Adrenal gland (tissue), 9 donors: ENCODE measurements at regions not wholly inside any gene's neighbourhood (a gene's known extent, or its start where the extent isn't known, plus 50 kb on each side); places are given as distances from the start of the nearest gene placed in this dataset.

Source experiments
- DNase-seq, 7 donors: peaks; one replicate each; pipeline ENCODE4 v3.0.0-alpha.2; 2019 to 2020
- H3K27ac ChIP-seq, 5 donors: fragments of 200-600 bp; sonication (generic) in 4 of 5; 1 replicate in 3 of 5; 2 replicates in 2 of 5; pipeline versions ENCODE4 v1.5.1 to v1.8.0; 2016 to 2020; ENCODE audit warnings: mild to moderate bottlenecking in 1 of 5
- H3K27me3 ChIP-seq: fragments of 200-600 bp; 2 replicates; pipeline ENCODE4 v1.8.0; 2021
- H3K36me3 ChIP-seq, 2 donors: fragments of 200-600 bp; replicated peaks in 1 of 2; 1 replicate in 1 of 2; 2 replicates in 1 of 2; pipeline versions ENCODE4 v1.5.1 to v1.8.0; 2018 to 2022
- H3K4me1 ChIP-seq, 2 donors: fragments of 200-600 bp; replicated peaks in 1 of 2; 1 replicate in 1 of 2; 2 replicates in 1 of 2; pipeline versions ENCODE4 v1.5.1 to v1.8.0; 2018 to 2021
- H3K4me3 ChIP-seq, 4 donors: fragments of 200-600 bp; sonication (generic) in 3 of 4; one replicate each; pipeline ENCODE4 v1.5.1; 2016 to 2018
- H3K9me3 ChIP-seq, 3 donors: fragments of 200-600 bp; sonication (generic) in 1 of 3; replicated peaks in 1 of 3; 1 replicate in 2 of 3; 2 replicates in 1 of 3; pipeline versions ENCODE4 v1.5.1 to v1.8.0; 2016 to 2021
- POLR2A ChIP-seq, 2 donors: fragments of 450-650 bp; IDR thresholded peaks; one replicate each; pipeline ENCODE4 v1.6.1; 2017; ENCODE audit warnings: antibody characterized with exemption in 2 of 2, mild to moderate bottlenecking in 2 of 2, moderate library complexity in 1 of 2
- WGBS, 4 donors: extraction: QIAGEN DNeasy Blood & Tissue Kit in 2 of 4; methylation state at CpG; one replicate each; pipeline versions ENCODE4 v1.1.5 to v1.1.7; 2013 to 2017; 5-methylcytosine and 5-hydroxymethylcytosine counted together
- intact Hi-C, 2 donors: fragments of 100-400 bp; cut with DNase I; formaldehyde crosslinking; loops; one replicate each; pipeline versions ENCODE4 v1.14.1 to v1.15.0; 2022 to 2023
- TF ChIP-seq, protein P1 (sequence below), 6 experiments: fragments of 450-650 bp in 4 of 6; fragments of 200-600 bp in 2 of 6; sonication (generic) in 1 of 6; IDR thresholded peaks; 1 replicate in 5 of 6; 2 replicates in 1 of 6; pipeline versions ENCODE4 v1.5.1 to v1.8.0; 2016 to 2021; ENCODE audit warnings: antibody characterized with exemption in 6 of 6, mild to moderate bottlenecking in 2 of 6, moderate library complexity in 1 of 6
- donor health status: healthy with polysubstance abuse.
- donor health status: Bipolar disorder and iron deficiency.
- donor health status: DM: yes; HTN: yes; CAD: no.
- donor health status: DM: no; HTN: no; CAD: no.
- donor health status: DM: no; HTN: no; CAD: no.

DNA sequence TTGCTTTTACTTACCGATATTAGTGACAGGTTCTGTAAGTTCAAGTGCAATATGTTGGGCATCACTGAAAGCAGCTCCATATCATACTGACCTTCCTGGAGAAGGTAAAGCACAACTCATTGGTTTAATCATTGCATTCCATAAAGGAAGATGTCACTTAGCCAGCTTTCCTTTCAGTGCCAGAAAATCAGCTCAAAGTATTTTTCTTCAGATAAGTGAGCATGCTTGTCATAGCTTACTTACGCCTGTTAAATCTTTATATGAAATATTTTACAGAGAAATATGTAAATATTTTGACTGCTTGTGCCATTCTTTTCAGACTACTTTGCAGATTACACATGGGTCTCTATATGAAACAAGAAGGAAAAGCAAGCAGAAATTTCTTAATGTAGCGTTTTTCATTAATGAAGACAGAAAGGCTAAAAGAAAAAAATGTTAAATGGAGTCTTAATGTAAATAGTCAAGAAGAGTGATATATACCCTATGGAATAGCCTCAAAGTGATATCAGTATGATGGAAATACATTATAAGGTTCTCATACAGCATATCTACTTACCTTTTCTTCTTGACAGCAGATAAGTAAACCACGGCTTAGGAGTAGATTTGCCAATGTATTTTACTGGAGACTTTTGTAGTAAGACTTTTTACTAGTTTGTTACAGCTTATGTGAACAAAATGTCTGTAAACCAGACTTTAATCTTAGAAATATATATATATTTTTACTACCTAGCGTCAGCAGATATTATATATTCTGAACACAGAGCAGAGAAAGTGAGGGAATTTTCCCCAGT, 649.7 kb downstream of the METTL15 start:
- WGBS, 4 donors = 69 to 73% (median 71%) methylated on average over 5 of the region's 5 CpGs
- H3K4me1 ChIP-seq = no peaks in the 10 kb centered on the region
- TF ChIP-seq, protein P1, sequence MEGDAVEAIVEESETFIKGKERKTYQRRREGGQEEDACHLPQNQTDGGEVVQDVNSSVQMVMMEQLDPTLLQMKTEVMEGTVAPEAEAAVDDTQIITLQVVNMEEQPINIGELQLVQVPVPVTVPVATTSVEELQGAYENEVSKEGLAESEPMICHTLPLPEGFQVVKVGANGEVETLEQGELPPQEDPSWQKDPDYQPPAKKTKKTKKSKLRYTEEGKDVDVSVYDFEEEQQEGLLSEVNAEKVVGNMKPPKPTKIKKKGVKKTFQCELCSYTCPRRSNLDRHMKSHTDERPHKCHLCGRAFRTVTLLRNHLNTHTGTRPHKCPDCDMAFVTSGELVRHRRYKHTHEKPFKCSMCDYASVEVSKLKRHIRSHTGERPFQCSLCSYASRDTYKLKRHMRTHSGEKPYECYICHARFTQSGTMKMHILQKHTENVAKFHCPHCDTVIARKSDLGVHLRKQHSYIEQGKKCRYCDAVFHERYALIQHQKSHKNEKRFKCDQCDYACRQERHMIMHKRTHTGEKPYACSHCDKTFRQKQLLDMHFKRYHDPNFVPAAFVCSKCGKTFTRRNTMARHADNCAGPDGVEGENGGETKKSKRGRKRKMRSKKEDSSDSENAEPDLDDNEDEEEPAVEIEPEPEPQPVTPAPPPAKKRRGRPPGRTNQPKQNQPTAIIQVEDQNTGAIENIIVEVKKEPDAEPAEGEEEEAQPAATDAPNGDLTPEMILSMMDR (IDR thresholded peaks at IDR 0.05) = no peak
- TF ChIP-seq POLR2A (IDR thresholded peaks at IDR 0.05) = no peak
- H3K36me3 ChIP-seq = no peaks in the 10 kb centered on the region
- no peak overlapping the region for H3K27ac ChIP-seq
- H3K9me3 ChIP-seq = no peaks in the 10 kb centered on the region
- no peaks in the 10 kb centered on the region for H3K27me3 ChIP-seq
- no peak overlapping the region for H3K4me3 ChIP-seq
- intact Hi-C loops = no loop called here
- no peak for DNase-seq

DNA sequence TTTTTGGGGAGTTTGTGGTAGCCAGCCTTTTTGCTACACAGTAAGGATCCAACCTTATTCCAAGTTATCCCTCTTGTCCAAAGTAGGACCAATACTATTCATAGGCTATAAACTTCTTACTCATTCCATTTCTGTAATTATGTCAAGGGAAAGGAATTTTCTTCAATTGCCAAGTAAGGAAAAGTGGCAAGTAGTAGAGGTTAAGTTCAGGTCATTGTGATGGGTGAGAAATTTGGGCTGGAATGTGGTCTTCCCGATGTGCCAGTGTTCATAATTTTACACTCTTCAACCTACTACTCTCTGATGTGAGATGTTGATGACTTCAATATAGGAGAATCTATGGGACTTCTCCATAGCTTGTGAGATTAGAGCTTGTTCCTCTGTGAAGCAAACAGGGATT, 648.8 kb downstream of the METTL15 start:
- 30 to 39% (median 33%) methylated on average over 1 of the region's 1 CpG for WGBS, 4 donors
- intact Hi-C loops = no loop called here
- Histone ChIP-seq H3K27ac (no peak overlapping the region), H3K9me3 (no peaks in the 10 kb centered on the region), H3K27me3 (no peaks in the 10 kb centered on the region), H3K4me3 (no peak overlapping the region), H3K4me1 (no peaks in the 10 kb centered on the region), H3K36me3 (no peaks in the 10 kb centered on the region)
- DNase-seq = no peak
- TF ChIP-seq, protein P1 (IDR thresholded peaks at IDR 0.05) = no peak
- no peak for TF ChIP-seq POLR2A (IDR thresholded peaks at IDR 0.05)

DNA sequence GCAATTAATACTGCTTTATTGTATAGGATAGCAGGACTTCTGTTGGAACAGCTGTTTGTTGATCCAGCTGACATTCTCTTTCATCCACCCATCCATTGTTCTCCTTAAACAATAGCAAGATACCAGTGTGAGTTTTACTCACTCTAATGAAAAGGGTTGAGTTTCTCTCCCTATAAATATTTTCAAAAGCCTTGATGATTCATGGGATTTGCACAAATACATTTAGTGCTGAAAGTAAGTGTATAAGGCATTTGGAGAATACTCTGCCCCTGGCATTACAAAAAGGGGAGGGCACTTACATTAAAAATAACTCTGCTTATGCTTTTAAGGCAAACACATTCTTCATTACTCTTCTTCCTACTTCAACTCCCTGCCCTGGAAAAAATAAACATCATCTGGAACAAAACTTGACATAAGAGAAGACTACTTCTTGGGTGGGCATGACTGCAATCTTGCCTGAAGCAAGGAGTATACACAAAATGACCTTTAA, 634.9 kb downstream of the METTL15 start:
- TF ChIP-seq POLR2A (IDR thresholded peaks at IDR 0.05) = no peak
- TF ChIP-seq, protein P1 (IDR thresholded peaks at IDR 0.05) = no peak
- intact Hi-C loops = no loop called here
- no peaks in the 10 kb centered on the region for H3K4me1 ChIP-seq

DNA sequence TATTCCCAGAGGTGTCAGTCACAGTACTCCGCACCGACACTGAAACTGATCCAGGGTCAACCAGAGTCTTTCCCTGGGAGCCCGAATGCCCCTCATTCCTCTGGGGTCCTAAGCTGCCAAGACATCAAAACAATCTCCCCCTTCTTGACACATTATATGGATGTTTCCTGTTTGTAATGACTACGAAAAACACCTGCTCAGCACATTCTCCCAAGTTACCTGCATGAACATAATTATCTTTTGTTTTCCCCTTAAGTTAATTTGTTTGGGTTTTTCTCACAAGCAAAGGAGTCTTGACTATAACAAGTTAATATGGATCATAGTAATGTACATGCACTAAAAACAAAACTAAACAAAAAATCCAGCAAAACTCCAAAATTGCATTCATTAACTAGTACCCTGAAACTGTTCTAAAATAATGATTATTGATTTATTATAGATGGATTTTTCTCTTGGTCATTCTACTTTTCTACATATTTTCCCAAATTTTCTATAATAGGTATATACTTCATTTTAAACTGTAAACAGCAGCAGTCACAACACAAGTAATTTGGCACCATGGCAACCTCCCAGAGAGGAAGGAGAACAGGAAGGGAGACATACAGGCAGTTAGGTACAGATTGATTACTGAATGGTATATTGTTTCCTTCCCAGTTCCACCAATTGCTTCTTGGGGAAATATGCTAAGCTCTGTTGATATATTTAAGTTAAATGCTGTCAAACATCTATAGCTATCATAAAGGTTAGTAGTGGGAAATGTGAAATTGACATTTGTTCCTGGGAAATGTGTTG, 631.5 kb downstream of the METTL15 start:
- Histone ChIP-seq H3K4me1 (no peaks in the 10 kb centered on the region), H3K36me3 (no peaks in the 10 kb centered on the region), H3K27ac (no peak overlapping the region), H3K4me3 (no peak overlapping the region), H3K27me3 (no peaks in the 10 kb centered on the region), H3K9me3 (no peaks in the 10 kb centered on the region)
- DNase-seq = no peak
- 57 to 65% (median 65%) methylated on average over 4 of the region's 4 CpGs for WGBS, 4 donors
- intact Hi-C loops = no loop called here
- no peak for TF ChIP-seq POLR2A (IDR thresholded peaks at IDR 0.05)
- TF ChIP-seq, protein P1 (IDR thresholded peaks at IDR 0.05) = no peak

More for the DNA sequence above, 634.9 kb downstream of the METTL15 start:
- Histone ChIP-seq H3K27me3 (no peaks in the 10 kb centered on the region), H3K27ac (no peak overlapping the region), H3K36me3 (no peaks in the 10 kb centered on the region), H3K4me3 (no peak overlapping the region), H3K9me3 (no peaks in the 10 kb centered on the region)
- DNase-seq = no peak
